ENCODE measurements at regions not wholly inside any gene's neighbourhood (a gene's known extent, or its start where the extent isn't known, plus 50 kb on each side); places are given as distances from the start of the nearest gene placed in this dataset.

DNA sequence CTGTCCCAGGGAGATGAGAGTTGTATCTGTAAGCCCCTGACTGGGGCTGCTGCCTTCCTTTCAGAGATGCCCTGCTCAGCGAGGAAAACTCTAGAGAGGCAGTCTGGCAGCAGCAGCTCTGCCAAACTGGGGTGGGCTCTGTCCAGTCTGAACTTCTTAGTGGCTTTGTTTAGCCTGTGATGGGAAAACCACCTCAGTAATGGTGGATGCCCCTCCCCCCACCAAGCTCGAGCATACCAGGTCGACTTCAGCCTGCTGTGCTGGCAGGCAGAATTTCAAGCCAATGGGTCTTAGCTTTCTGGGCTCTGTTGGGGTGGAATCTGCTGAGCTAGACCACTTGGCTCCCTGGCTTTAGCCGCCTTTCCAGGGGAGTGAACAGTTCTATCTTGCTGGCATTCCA, 218.3 kb downstream of the TUSC7 start:
- ChIA-PET POLR2A (ENCODE audit: partially characterized antibody) (no interaction called here), CTCF (ENCODE audit: partially characterized antibody) (interaction anchor here (0.6 to 2.0 kb wide), 2 partner anchors 157 to 730 kb away, joined by 3 to 6 read pairs; no protein-coding TSS in a partner anchor)
- Histone ChIP-seq H3K27ac (ENCODE audit: low read depth, low read length) (no peak overlapping the region), H3K56ac (replicated peaks; ENCODE audit: insufficient read length, low read depth, low read length) (no peak overlapping the region), H3K4me2 (ENCODE audit: insufficient read depth in 1 of 2, low read depth in 2 of 2, low read length in 2 of 2) (no peak overlapping the region), H3K79me1 (ENCODE audit: low read depth, low read length) (no peaks in the 10 kb centered on the region), H4K91ac (replicated peaks; ENCODE audit: insufficient read length, low read length) (no peak overlapping the region), H3K23ac (ENCODE audit: insufficient read length) (no peak overlapping the region), H3K4me3 (ENCODE audit: extremely low read depth in 1 of 4, insufficient read depth in 2 of 4, low read depth in 3 of 4, low read length in 4 of 4) (no peak overlapping the region), H2BK12ac (ENCODE audit: low read depth, low read length) (no peak overlapping the region), H4K20me1 (replicated peaks in 1 of 2; ENCODE audit: control insufficient read depth in 1 of 2, insufficient read depth in 2 of 2, low read length in 2 of 2) (no peaks in the 10 kb centered on the region), H2BK15ac (ENCODE audit: low read length) (no peak overlapping the region), H4K8ac (ENCODE audit: extremely low read depth, insufficient read depth, low read length) (no peak overlapping the region; the same call in 1 of the 2 replicates), H2BK120ac (replicated peaks; ENCODE audit: low read depth, low read length) (no peak overlapping the region), H3K18ac (ENCODE audit: extremely low read depth, low read length) (no peak overlapping the region), H3K4ac (replicated peaks; ENCODE audit: insufficient read length, low read depth, low read length) (no peak overlapping the region), H3K4me1 (replicated peaks in 1 of 4; ENCODE audit: control insufficient read depth in 3 of 4, insufficient read depth in 4 of 4, low read length in 3 of 4) (no peaks in the 10 kb centered on the region; a peak in 1 of 7 replicates), H3K9ac (replicated peaks in 1 of 4; ENCODE audit: extremely low read depth in 1 of 4, low read depth in 3 of 4, low read length in 3 of 4) (no peak overlapping the region), H2AK5ac (ENCODE audit: low read depth, low read length) (no peak overlapping the region), H3K27me3 (replicated peaks in 1 of 4; ENCODE audit: control insufficient read depth in 3 of 4, extremely low read depth in 1 of 4, insufficient read depth in 3 of 4, low read length in 3 of 4) (no peaks in the 10 kb centered on the region), H3K23me2 (ENCODE audit: low read depth, low read length) (no peaks in the 10 kb centered on the region), H3K79me2 (ENCODE audit: control insufficient read depth in 1 of 2, insufficient read depth in 2 of 2, low read length in 2 of 2) (no peaks in the 10 kb centered on the region), H3K14ac (ENCODE audit: insufficient read length) (no peak overlapping the region), H3K36me3 (ENCODE audit: control insufficient read depth in 2 of 4, insufficient read depth in 4 of 4, low read length in 3 of 4) (no peaks in the 10 kb centered on the region), H4K5ac (ENCODE audit: insufficient read length, low read depth, low read length) (no peak overlapping the region), H2BK20ac (ENCODE audit: low read length) (no peak overlapping the region), H2AFZ (ENCODE audit: low read length) (no peak overlapping the region), H3K9me3 (ENCODE audit: insufficient read depth in 2 of 2, low read depth in 1 of 2, low read length in 1 of 2) (no peaks in the 10 kb centered on the region), H2BK5ac (ENCODE audit: low read depth, low read length) (no peak overlapping the region)
- no peak for FAIRE-seq
- DNase-seq (ENCODE audit: low read depth in 1 of 2, low spot score in 2 of 2), result no peak
- WGBS, 2 experiments (ENCODE audit: extremely low coverage in 1 of 2, insufficient coverage in 1 of 2, insufficient read length in 1 of 2, insufficient replicate concordance in 2 of 2, low coverage in 1 of 2, low lambda C conversion rate in 2 of 2, missing lambda C conversion rate in 1 of 2), result 90% methylated on average over 4 of the region's 4 CpGs; no CpG with 5 or more reads in 1 of the 2 experiments
- no peak for TF ChIP-seq TEAD4 (IDR thresholded peaks at IDR 0.05; ENCODE audit: low read depth, low read length)
- TF ChIP-seq CHD1 (IDR thresholded peaks at IDR 0.05; ENCODE audit: low read depth, low read length), result no peak
- TF ChIP-seq USF2 (IDR thresholded peaks at IDR 0.05; ENCODE audit: low read length), result no peak
- TF ChIP-seq KDM1A (IDR thresholded peaks at IDR 0.05; ENCODE audit: borderline replicate concordance, low read length), result no peak
- TF ChIP-seq EZH2 (IDR thresholded peaks at IDR 0.05; ENCODE audit: low read depth, low read length, severe bottlenecking), result no peak
- no peak for TF ChIP-seq EP300 (IDR thresholded peaks at IDR 0.05; ENCODE audit: borderline replicate concordance in 1 of 2, low read depth in 2 of 2, low read length in 2 of 2)
- no peak for TF ChIP-seq EGR1 (IDR thresholded peaks at IDR 0.05; ENCODE audit: borderline replicate concordance, low read depth, low read length)
- TF ChIP-seq PHF8 (conservative IDR thresholded peaks at IDR 0.05; ENCODE audit: low read depth, low read length), result no peak
- no peak for TF ChIP-seq SAP30 (IDR thresholded peaks at IDR 0.05; ENCODE audit: insufficient read depth, insufficient replicate concordance, low read length)
- no peak for TF ChIP-seq SRF (IDR thresholded peaks at IDR 0.05; ENCODE audit: low read depth, low read length)
- TF ChIP-seq, protein P1, sequence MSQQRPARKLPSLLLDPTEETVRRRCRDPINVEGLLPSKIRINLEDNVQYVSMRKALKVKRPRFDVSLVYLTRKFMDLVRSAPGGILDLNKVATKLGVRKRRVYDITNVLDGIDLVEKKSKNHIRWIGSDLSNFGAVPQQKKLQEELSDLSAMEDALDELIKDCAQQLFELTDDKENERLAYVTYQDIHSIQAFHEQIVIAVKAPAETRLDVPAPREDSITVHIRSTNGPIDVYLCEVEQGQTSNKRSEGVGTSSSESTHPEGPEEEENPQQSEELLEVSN (IDR thresholded peaks at IDR 0.05), result no peak
- no peak for TF ChIP-seq GTF2F1 (IDR thresholded peaks at IDR 0.05; ENCODE audit: borderline replicate concordance, low read depth, low read length)
